ENCODE measurements at regions not wholly inside any gene's neighbourhood (a gene's known extent, or its start where the extent isn't known, plus 50 kb on each side); places are given as distances from the start of the nearest gene placed in this dataset.
A peak's percentile ranks its signal among the peaks of the same experiment; 100 is the strongest.

DNA sequence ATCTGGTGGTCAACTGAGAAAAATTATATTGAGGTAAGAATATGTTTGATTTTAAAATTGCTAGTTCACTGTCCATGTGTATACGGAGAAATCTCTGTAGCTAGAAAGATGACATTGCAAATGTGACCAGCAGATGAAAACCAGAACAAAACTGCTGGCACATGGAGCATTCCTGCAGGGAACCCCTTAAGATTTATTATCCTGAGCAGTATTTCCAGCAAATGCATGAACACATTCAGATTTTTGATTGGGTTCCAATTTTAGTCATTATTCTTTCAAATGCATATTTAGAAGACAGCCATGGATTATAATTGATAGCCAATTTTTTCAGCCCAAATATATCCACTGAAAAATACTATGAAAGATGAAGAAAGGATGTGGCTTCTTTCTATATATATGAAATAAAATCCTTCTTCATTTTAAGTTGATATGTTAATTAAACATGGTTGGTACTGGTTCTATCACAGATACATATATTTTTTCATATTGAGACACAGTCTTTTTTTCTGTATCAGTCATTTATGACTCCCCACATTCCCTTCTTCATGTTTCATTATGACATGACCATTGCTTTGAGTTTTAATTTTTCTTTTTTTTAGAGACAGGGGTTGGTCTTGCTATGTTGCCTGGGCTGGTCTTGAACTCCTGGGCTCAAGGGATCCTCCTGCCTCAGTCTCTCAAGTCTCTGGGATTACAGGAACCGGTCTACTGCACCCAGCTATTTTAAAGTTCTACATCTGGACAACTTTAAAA is 376.5 kb downstream of the KLF12 start:
- no peaks in the 10 kb centered on the region for H4K20me1 ChIP-seq (ENCODE audit: insufficient read depth, low read length)
- no peak overlapping the region for H3K4me3 ChIP-seq (ENCODE audit: insufficient read depth, low read depth, low read length)
- no peak overlapping the region for H3K27ac ChIP-seq (ENCODE audit: low read depth, low read length)
- no peak overlapping the region for H3K9ac ChIP-seq (ENCODE audit: low read length)
- no peak for TF ChIP-seq EZH2 (IDR thresholded peaks at IDR 0.05; ENCODE audit: insufficient read depth, low read length)
- TF ChIP-seq, protein P1, sequence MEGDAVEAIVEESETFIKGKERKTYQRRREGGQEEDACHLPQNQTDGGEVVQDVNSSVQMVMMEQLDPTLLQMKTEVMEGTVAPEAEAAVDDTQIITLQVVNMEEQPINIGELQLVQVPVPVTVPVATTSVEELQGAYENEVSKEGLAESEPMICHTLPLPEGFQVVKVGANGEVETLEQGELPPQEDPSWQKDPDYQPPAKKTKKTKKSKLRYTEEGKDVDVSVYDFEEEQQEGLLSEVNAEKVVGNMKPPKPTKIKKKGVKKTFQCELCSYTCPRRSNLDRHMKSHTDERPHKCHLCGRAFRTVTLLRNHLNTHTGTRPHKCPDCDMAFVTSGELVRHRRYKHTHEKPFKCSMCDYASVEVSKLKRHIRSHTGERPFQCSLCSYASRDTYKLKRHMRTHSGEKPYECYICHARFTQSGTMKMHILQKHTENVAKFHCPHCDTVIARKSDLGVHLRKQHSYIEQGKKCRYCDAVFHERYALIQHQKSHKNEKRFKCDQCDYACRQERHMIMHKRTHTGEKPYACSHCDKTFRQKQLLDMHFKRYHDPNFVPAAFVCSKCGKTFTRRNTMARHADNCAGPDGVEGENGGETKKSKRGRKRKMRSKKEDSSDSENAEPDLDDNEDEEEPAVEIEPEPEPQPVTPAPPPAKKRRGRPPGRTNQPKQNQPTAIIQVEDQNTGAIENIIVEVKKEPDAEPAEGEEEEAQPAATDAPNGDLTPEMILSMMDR (IDR thresholded peaks at IDR 0.05; ENCODE audit: insufficient read depth, low read depth, low read length) = no peak
- H3K9me3 ChIP-seq (ENCODE audit: insufficient read depth, low read depth, low read length) = no peaks in the 10 kb centered on the region
- DNase-seq (ENCODE audit: low read depth) (peak; percentile 53), FAIRE-seq (no peak)
- peaks cover 2% of the 10 kb centered on the region for H3K4me1 Mint-ChIP-seq (ENCODE audit: low read depth, unreplicated experiment)
- no peaks in the 10 kb centered on the region for H3K36me3 ChIP-seq (ENCODE audit: insufficient read depth, low read length)
- no peak overlapping the region for H3K4me3 Mint-ChIP-seq (ENCODE audit: unreplicated experiment)
- H2AFZ ChIP-seq (ENCODE audit: low read depth, low read length) = no peak overlapping the region
- peaks cover 1% of the 10 kb centered on the region for H3K36me3 Mint-ChIP-seq (ENCODE audit: low read depth, unreplicated experiment)
- no peaks in the 10 kb centered on the region for H3K4me1 ChIP-seq (ENCODE audit: insufficient read depth, low read length)
- H3K27me3 ChIP-seq (ENCODE audit: insufficient read depth, low read length) = no peaks in the 10 kb centered on the region
- H3K27ac Mint-ChIP-seq (ENCODE audit: unreplicated experiment) = no peak overlapping the region
- no peaks in the 10 kb centered on the region for H3K79me2 ChIP-seq (ENCODE audit: insufficient read depth, low read length)
- H3K9me3 Mint-ChIP-seq (ENCODE audit: unreplicated experiment) = no peaks in the 10 kb centered on the region
- H3K4me2 ChIP-seq (ENCODE audit: low read length) = no peak overlapping the region
- no peaks in the 10 kb centered on the region for H3K27me3 Mint-ChIP-seq (ENCODE audit: low read depth, unreplicated experiment)

DNA sequence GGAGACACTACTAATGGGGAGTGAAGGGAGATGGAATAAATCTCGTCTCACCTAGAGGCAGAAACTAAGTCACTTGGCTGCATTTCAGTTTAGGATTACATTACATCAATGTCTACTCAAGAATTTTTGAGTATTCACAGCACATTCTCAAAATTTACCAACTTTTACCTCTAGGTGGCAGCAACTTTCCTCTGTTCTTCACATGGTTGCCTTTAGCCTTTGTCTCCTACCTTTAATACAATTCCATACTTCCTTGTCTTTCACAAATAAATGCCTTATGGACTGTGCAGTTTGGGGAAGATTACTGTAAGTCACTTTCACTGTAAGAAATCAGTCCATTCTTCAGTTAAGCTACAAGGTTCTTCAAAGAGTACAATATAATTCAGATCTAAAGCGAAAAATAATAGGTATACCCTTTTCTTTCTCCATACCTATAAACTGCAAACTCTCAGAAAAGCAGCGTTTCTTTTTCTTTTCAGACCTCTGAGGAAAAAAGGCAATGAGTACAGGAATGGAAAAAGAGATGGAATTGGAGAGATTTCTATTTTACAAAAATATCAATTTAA is 379.4 kb downstream of the KLF12 start:
- Histone ChIP-seq H3K36me3 (ENCODE audit: insufficient read depth, low read length) (no peaks in the 10 kb centered on the region), H4K20me1 (ENCODE audit: insufficient read depth, low read length) (no peaks in the 10 kb centered on the region), H3K4me1 (ENCODE audit: insufficient read depth, low read length) (no peaks in the 10 kb centered on the region), H2AFZ (ENCODE audit: low read depth, low read length) (no peak overlapping the region), H3K27me3 (ENCODE audit: insufficient read depth, low read length) (no peaks in the 10 kb centered on the region), H3K9me3 (ENCODE audit: insufficient read depth, low read depth, low read length) (no peaks in the 10 kb centered on the region), H3K4me2 (ENCODE audit: low read length) (no peak overlapping the region), H3K4me3 (ENCODE audit: insufficient read depth, low read depth, low read length) (no peak overlapping the region), H3K79me2 (ENCODE audit: insufficient read depth, low read length) (no peaks in the 10 kb centered on the region), H3K27ac (ENCODE audit: low read depth, low read length) (no peak overlapping the region), H3K9ac (ENCODE audit: low read length) (no peak overlapping the region)
- H3K27ac Mint-ChIP-seq (ENCODE audit: unreplicated experiment) = no peak overlapping the region
- H3K4me3 Mint-ChIP-seq (ENCODE audit: unreplicated experiment) = no peak overlapping the region
- H3K36me3 Mint-ChIP-seq (ENCODE audit: low read depth, unreplicated experiment) = peaks cover 5% of the 10 kb centered on the region
- H3K4me1 Mint-ChIP-seq (ENCODE audit: low read depth, unreplicated experiment) = peaks cover 2% of the 10 kb centered on the region
- H3K9me3 Mint-ChIP-seq (ENCODE audit: unreplicated experiment) = no peaks in the 10 kb centered on the region
- H3K27me3 Mint-ChIP-seq (ENCODE audit: low read depth, unreplicated experiment) = no peaks in the 10 kb centered on the region
- peak; percentile 66 for FAIRE-seq
- TF ChIP-seq, protein P1 (IDR thresholded peaks at IDR 0.05; ENCODE audit: insufficient read depth, low read depth, low read length) = peak; percentile 75
- TF ChIP-seq EZH2 (IDR thresholded peaks at IDR 0.05; ENCODE audit: insufficient read depth, low read length) = no peak
- peak; percentile 36 for DNase-seq (ENCODE audit: low read depth)

DNA sequence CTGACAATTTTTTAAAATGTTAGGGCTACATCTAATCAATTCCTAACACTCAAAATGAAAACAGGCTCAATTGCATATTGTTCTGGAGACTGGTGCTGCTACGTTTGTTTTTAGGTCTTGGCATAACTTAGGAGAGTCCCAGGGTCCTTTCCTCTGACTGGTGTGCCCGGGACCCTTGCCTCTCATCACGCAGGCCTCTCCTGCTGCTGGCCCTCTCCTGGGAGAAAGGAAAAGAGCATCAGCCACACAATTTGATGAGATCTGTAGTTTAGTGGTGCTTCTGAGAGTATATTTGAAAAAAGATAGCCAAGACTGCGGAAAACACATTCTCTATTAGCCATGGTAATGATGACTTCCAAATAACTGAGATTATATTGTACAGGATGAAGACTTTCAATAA is 380.0 kb downstream of the KLF12 start:
- no peak overlapping the region for H2AFZ ChIP-seq (ENCODE audit: low read depth, low read length)
- H4K20me1 ChIP-seq (ENCODE audit: insufficient read depth, low read length) = no peaks in the 10 kb centered on the region
- Mint-ChIP-seq H3K4me1 (ENCODE audit: low read depth, unreplicated experiment) (peaks cover 2% of the 10 kb centered on the region), H3K27me3 (ENCODE audit: low read depth, unreplicated experiment) (no peaks in the 10 kb centered on the region), H3K4me3 (ENCODE audit: unreplicated experiment) (no peak overlapping the region), H3K27ac (ENCODE audit: unreplicated experiment) (no peak overlapping the region), H3K36me3 (ENCODE audit: low read depth, unreplicated experiment) (peaks cover 5% of the 10 kb centered on the region), H3K9me3 (ENCODE audit: unreplicated experiment) (no peaks in the 10 kb centered on the region)
- H3K4me2 ChIP-seq (ENCODE audit: low read length) = no peak overlapping the region
- H3K79me2 ChIP-seq (ENCODE audit: insufficient read depth, low read length) = no peaks in the 10 kb centered on the region
- no peaks in the 10 kb centered on the region for H3K27me3 ChIP-seq (ENCODE audit: insufficient read depth, low read length)
- TF ChIP-seq, protein P1 (IDR thresholded peaks at IDR 0.05; ENCODE audit: insufficient read depth, low read depth, low read length) = no peak
- no peak for TF ChIP-seq EZH2 (IDR thresholded peaks at IDR 0.05; ENCODE audit: insufficient read depth, low read length)
- DNase-seq (ENCODE audit: low read depth) (no peak), FAIRE-seq (no peak)
- H3K4me1 ChIP-seq (ENCODE audit: insufficient read depth, low read length) = no peaks in the 10 kb centered on the region
- no peaks in the 10 kb centered on the region for H3K9me3 ChIP-seq (ENCODE audit: insufficient read depth, low read depth, low read length)
- no peak overlapping the region for H3K27ac ChIP-seq (ENCODE audit: low read depth, low read length)
- no peak overlapping the region for H3K9ac ChIP-seq (ENCODE audit: low read length)
- H3K36me3 ChIP-seq (ENCODE audit: insufficient read depth, low read length) = no peaks in the 10 kb centered on the region
- H3K4me3 ChIP-seq (ENCODE audit: insufficient read depth, low read depth, low read length) = no peak overlapping the region
